ENCODE measurements at regions not wholly inside any gene's neighbourhood (a gene's known extent, or its start where the extent isn't known, plus 50 kb on each side); places are given as distances from the start of the nearest gene placed in this dataset.

- ChIA-PET CTCF (interaction anchor here (0.5 to 0.6 kb wide), 2 partner anchors 300 to 590 kb away, joined by 3 read pairs; no protein-coding TSS in a partner anchor), POLR2A (no interaction called here)
- Mint-ChIP-seq H3K27ac (ENCODE audit: low read depth, unreplicated experiment) (no peak overlapping the region), H3K36me3 (ENCODE audit: insufficient read depth, unreplicated experiment) (no peaks in the 10 kb centered on the region), H3K27me3 (ENCODE audit: insufficient read depth, unreplicated experiment) (no peaks in the 10 kb centered on the region), H3K4me1 (ENCODE audit: insufficient read depth, unreplicated experiment) (no peaks in the 10 kb centered on the region), H3K9me3 (ENCODE audit: unreplicated experiment) (no peaks in the 10 kb centered on the region), H3K4me3 (ENCODE audit: unreplicated experiment) (no peak overlapping the region)
- intact Hi-C loops (cut with micrococcal nuclease): no loop called here
- no TSS peak for BruUV-seq (replicated peaks)
- TF ChIP-seq CTCF (IDR thresholded peaks at IDR 0.05; ENCODE audit: unreplicated experiment): no peak
- no peak for DNase-seq (ENCODE audit: unreplicated experiment)
These were observed 588.9 kb upstream of the TMEFF2 start for GRCh38 chr2:192783643-192784042.

- no peak for DNase-seq (ENCODE audit: unreplicated experiment)
- TF ChIP-seq CTCF (IDR thresholded peaks at IDR 0.05; ENCODE audit: unreplicated experiment): no peak
- H3K27ac Mint-ChIP-seq (ENCODE audit: low read depth, unreplicated experiment): no peak overlapping the region
- BruUV-seq (replicated peaks): no TSS peak
- no peaks in the 10 kb centered on the region for H3K9me3 Mint-ChIP-seq (ENCODE audit: unreplicated experiment)
- H3K27me3 Mint-ChIP-seq (ENCODE audit: insufficient read depth, unreplicated experiment): no peaks in the 10 kb centered on the region
- POLR2A ChIA-PET: no interaction called here
- H3K4me3 Mint-ChIP-seq (ENCODE audit: unreplicated experiment): no peak overlapping the region
- H3K4me1 Mint-ChIP-seq (ENCODE audit: insufficient read depth, unreplicated experiment): no peaks in the 10 kb centered on the region
- CTCF ChIA-PET: no interaction called here
- intact Hi-C loops (cut with micrococcal nuclease): no loop called here
- no peaks in the 10 kb centered on the region for H3K36me3 Mint-ChIP-seq (ENCODE audit: insufficient read depth, unreplicated experiment)
These were observed 580.9 kb upstream of the TMEFF2 start for GRCh38 chr2:192775459-192776262.

GRCh38 chr2:192775011-192775410 is 580.3 kb upstream of the TMEFF2 start:
- Mint-ChIP-seq H3K36me3 (ENCODE audit: insufficient read depth, unreplicated experiment) (no peaks in the 10 kb centered on the region), H3K4me1 (ENCODE audit: insufficient read depth, unreplicated experiment) (no peaks in the 10 kb centered on the region), H3K4me3 (ENCODE audit: unreplicated experiment) (no peak overlapping the region), H3K27ac (ENCODE audit: low read depth, unreplicated experiment) (no peak overlapping the region), H3K27me3 (ENCODE audit: insufficient read depth, unreplicated experiment) (no peaks in the 10 kb centered on the region), H3K9me3 (ENCODE audit: unreplicated experiment) (no peaks in the 10 kb centered on the region)
- no peak for DNase-seq (ENCODE audit: unreplicated experiment)
- POLR2A ChIA-PET: no interaction called here
- CTCF ChIA-PET: no interaction called here
- TF ChIP-seq CTCF (IDR thresholded peaks at IDR 0.05; ENCODE audit: unreplicated experiment): no peak
- no TSS peak for BruUV-seq (replicated peaks)
- intact Hi-C loops (cut with micrococcal nuclease): no loop called here

GRCh38 chr2:192773044-192773443 is 578.3 kb upstream of the TMEFF2 start:
- no peak overlapping the region for H3K4me3 Mint-ChIP-seq (ENCODE audit: unreplicated experiment)

More at GRCh38 chr2:192773044-192773443, 578.3 kb upstream of the TMEFF2 start:
- H3K27ac Mint-ChIP-seq (ENCODE audit: low read depth, unreplicated experiment): no peak overlapping the region
- ChIA-PET POLR2A (no interaction called here), CTCF (no interaction called here)
- no peaks in the 10 kb centered on the region for H3K27me3 Mint-ChIP-seq (ENCODE audit: insufficient read depth, unreplicated experiment)
- DNase-seq (ENCODE audit: unreplicated experiment): no peak
- intact Hi-C loops (cut with micrococcal nuclease): no loop called here
- H3K4me1 Mint-ChIP-seq (ENCODE audit: insufficient read depth, unreplicated experiment): no peaks in the 10 kb centered on the region
- BruUV-seq (replicated peaks): no TSS peak
- TF ChIP-seq CTCF (IDR thresholded peaks at IDR 0.05; ENCODE audit: unreplicated experiment): no peak
- H3K9me3 Mint-ChIP-seq (ENCODE audit: unreplicated experiment): no peaks in the 10 kb centered on the region
- no peaks in the 10 kb centered on the region for H3K36me3 Mint-ChIP-seq (ENCODE audit: insufficient read depth, unreplicated experiment)
